Smooth muscle cell (in vitro differentiated cells): ENCODE measurements at regions not wholly inside any gene's neighbourhood (a gene's known extent, or its start where the extent isn't known, plus 50 kb on each side); places are given as distances from the start of the nearest gene placed in this dataset.

ENCODE experiments used
- DNase-seq: peaks from one replicate; lab custom pipeline; 2025; ENCODE audit not compliant: unreplicated experiment; lab: John Stamatoyannopoulos, UW
- H2AFZ ChIP-seq: fragments of 200-600 bp; sonication (generic); 2 replicates; pipeline ENCODE4 v1.6.0; 2016; ENCODE audit warnings: antibody characterized with exemption, low read depth, mild to moderate bottlenecking
- H3F3A ChIP-seq: fragments of 200-600 bp; sonication (generic); 2 replicates; pipeline ENCODE4 v1.6.0; 2017; ENCODE audit warnings: antibody characterized with exemption, low read depth
- H3K27ac ChIP-seq: fragments of 200-600 bp; sonication (generic); 2 replicates; pipeline ENCODE4 v1.5.1; 2016; ENCODE audit warnings: low read depth, mild to moderate bottlenecking
- H3K27me3 ChIP-seq: fragments of 200-600 bp; sonication (generic); 2 replicates; pipeline ENCODE4 v1.6.1; 2016; ENCODE audit warnings: low read depth, mild to moderate bottlenecking
- H3K36me3 ChIP-seq: fragments of 200-600 bp; sonication (generic); 2 replicates; pipeline ENCODE4 v1.5.1; 2016; ENCODE audit warnings: low read depth
- H3K4me1 ChIP-seq: fragments of 200-600 bp; sonication (generic); 2 replicates; pipeline ENCODE4 v1.5.1; 2016; ENCODE audit warnings: low read depth
- H3K4me2 ChIP-seq: fragments of 200-600 bp; sonication (generic); 2 replicates; pipeline ENCODE4 v1.6.0; 2016; ENCODE audit warnings: mild to moderate bottlenecking
- H3K4me3 ChIP-seq: fragments of 200-600 bp; sonication (generic); 2 replicates; pipeline ENCODE4 v1.5.1; 2016; ENCODE audit warnings: mild to moderate bottlenecking
- H3K79me2 ChIP-seq: fragments of 200-600 bp; sonication (generic); 2 replicates; pipeline ENCODE4 v1.6.0; 2016; ENCODE audit warnings: low read depth, mild to moderate bottlenecking
- H3K9ac ChIP-seq: fragments of 200-600 bp; sonication (generic); 2 replicates; pipeline ENCODE4 v1.6.0; 2016; ENCODE audit warnings: low read depth
- H3K9me3 ChIP-seq: fragments of 200-600 bp; sonication (generic); replicated peaks from 2 replicates; pipeline ENCODE4 v1.5.1; 2016; ENCODE audit warnings: low read depth
- H4K20me1 ChIP-seq: fragments of 200-600 bp; sonication (generic); 2 replicates; pipeline ENCODE4 v1.6.0; 2016; ENCODE audit warnings: low read depth
- CTCF ChIP-seq: fragments of 200-600 bp; sonication (generic); IDR thresholded peaks from 2 replicates; pipeline ENCODE4 v1.5.1; 2017; ENCODE audit warnings: borderline replicate concordance, mild to moderate bottlenecking, antibody characterized with exemption; ENCODE audit not compliant: insufficient read depth, poor library complexity, severe bottlenecking
- WGBS: methylation state at CpG from one replicate; pipeline ENCODE4 v1.1.7; 2016; ENCODE audit warnings: low lambda C conversion rate; 5-methylcytosine and 5-hydroxymethylcytosine counted together

GRCh38 chr2:156118753-156119416 is 213.6 kb downstream of the NR4A2 start:
- Histone ChIP-seq H3K9ac (no peak overlapping the region), H3K27me3 (no peaks in the 10 kb centered on the region), H3K36me3 (no peaks in the 10 kb centered on the region), H3K9me3 (no peaks in the 10 kb centered on the region), H4K20me1 (no peaks in the 10 kb centered on the region), H2AFZ (no peak overlapping the region), H3K4me2 (no peak overlapping the region), H3K79me2 (no peaks in the 10 kb centered on the region), H3K4me3 (no peak overlapping the region), H3K27ac (no peak overlapping the region), H3F3A (no peaks in the 10 kb centered on the region), H3K4me1 (no peaks in the 10 kb centered on the region)
- no peak for DNase-seq
- no peak for TF ChIP-seq CTCF
- 92% methylated on average over 3 of the region's 3 CpGs for WGBS

- no peaks in the 10 kb centered on the region for H4K20me1 ChIP-seq
- DNase-seq = no peak
- no peak overlapping the region for H3K9ac ChIP-seq
- H3K9me3 ChIP-seq = no peaks in the 10 kb centered on the region
- no peaks in the 10 kb centered on the region for H3F3A ChIP-seq
- no peak overlapping the region for H3K4me3 ChIP-seq
- H3K79me2 ChIP-seq = no peaks in the 10 kb centered on the region
- no peak overlapping the region for H2AFZ ChIP-seq
- TF ChIP-seq CTCF = no peak
- H3K4me1 ChIP-seq = no peaks in the 10 kb centered on the region
- H3K27me3 ChIP-seq = no peaks in the 10 kb centered on the region
- H3K36me3 ChIP-seq = no peaks in the 10 kb centered on the region
- H3K27ac ChIP-seq = peak overlapping the region; percentile 55
- WGBS = 58% methylated on average over 2 of the region's 2 CpGs
- H3K4me2 ChIP-seq = no peak overlapping the region
Observed at GRCh38 chr2:156116113-156116512, 216.4 kb downstream of the NR4A2 start.

GRCh38 chr2:156115338-156115737 is 217.2 kb downstream of the NR4A2 start:
- H3K9me3 ChIP-seq = no peaks in the 10 kb centered on the region
- 73% methylated on average over 3 of the region's 3 CpGs for WGBS
- H3K79me2 ChIP-seq = no peaks in the 10 kb centered on the region
- no peak overlapping the region for H3K9ac ChIP-seq
- H4K20me1 ChIP-seq = no peaks in the 10 kb centered on the region
- H3K4me1 ChIP-seq = no peaks in the 10 kb centered on the region
- TF ChIP-seq CTCF = no peak
- H3K27me3 ChIP-seq = no peaks in the 10 kb centered on the region
- peak overlapping the region; percentile 55 for H3K27ac ChIP-seq
- no peak overlapping the region for H2AFZ ChIP-seq
- H3K36me3 ChIP-seq = no peaks in the 10 kb centered on the region
- H3K4me3 ChIP-seq = no peak overlapping the region
- H3F3A ChIP-seq = no peaks in the 10 kb centered on the region
- H3K4me2 ChIP-seq = no peak overlapping the region
- DNase-seq = no peak

GRCh38 chr2:156112323-156112722 is 220.2 kb downstream of the NR4A2 start:
- Histone ChIP-seq H4K20me1 (no peaks in the 10 kb centered on the region), H3K9ac (no peak overlapping the region), H2AFZ (no peak overlapping the region), H3K27ac (no peak overlapping the region), H3K4me2 (no peak overlapping the region), H3K4me3 (no peak overlapping the region), H3K9me3 (no peaks in the 10 kb centered on the region), H3K36me3 (no peaks in the 10 kb centered on the region), H3K4me1 (no peaks in the 10 kb centered on the region), H3K79me2 (no peaks in the 10 kb centered on the region), H3F3A (no peaks in the 10 kb centered on the region), H3K27me3 (no peaks in the 10 kb centered on the region)
- 97% methylated on average over 1 of the region's 1 CpG for whole genome bisulfite sequencing
- no peak for DNase-seq
- TF ChIP-seq CTCF = no peak
